ENCODE measurements at regions not wholly inside any gene's neighbourhood (a gene's known extent, or its start where the extent isn't known, plus 50 kb on each side); places are given as distances from the start of the nearest gene placed in this dataset.
"Not testable (repeated sequence)": the region's sequence is repeated elsewhere in the genome, so short reads cannot be mapped to it uniquely, and the experiment has no call there.

- no peak for DNase-seq
- POLR2A ChIA-PET = no interaction called here
- no peaks in the 10 kb centered on the region for H3K36me3 Mint-ChIP-seq (ENCODE audit: low read depth)
- H3K4me3 Mint-ChIP-seq = no peak overlapping the region
- H3K4me1 Mint-ChIP-seq = no peaks in the 10 kb centered on the region
- H3K27me3 Mint-ChIP-seq = peaks cover 6% of the 10 kb centered on the region
- CTCF ChIA-PET = no interaction called here
- peaks cover 2% of the 10 kb centered on the region for H3K9me3 Mint-ChIP-seq
- H3K27ac Mint-ChIP-seq = no peak overlapping the region
Measured at GRCh38 chrX:40406330-40406859, 174.4 kb upstream of the ATP6AP2 start.

GRCh38 chrX:40405399-40405798 lies 175.4 kb upstream of the ATP6AP2 start:
- H3K36me3 Mint-ChIP-seq (ENCODE audit: low read depth) = no peaks in the 10 kb centered on the region
- no peaks in the 10 kb centered on the region for H3K4me1 Mint-ChIP-seq
- CTCF ChIA-PET = no interaction called here

GRCh38 chrX:40403757-40404156 lies 177.0 kb upstream of the ATP6AP2 start:
- DNase-seq = no peak
- CTCF ChIA-PET = no interaction called here
- Mint-ChIP-seq H3K9me3 (no peaks in the 10 kb centered on the region), H3K36me3 (ENCODE audit: low read depth) (no peaks in the 10 kb centered on the region), H3K27ac (no peak overlapping the region), H3K27me3 (peaks cover 6% of the 10 kb centered on the region), H3K4me1 (no peaks in the 10 kb centered on the region), H3K4me3 (no peak overlapping the region)
- POLR2A ChIA-PET = no interaction called here

More at GRCh38 chrX:40405399-40405798, 175.4 kb upstream of the ATP6AP2 start:
- Mint-ChIP-seq H3K27me3 (peaks cover 9% of the 10 kb centered on the region), H3K4me3 (no peak overlapping the region), H3K9me3 (peaks cover 2% of the 10 kb centered on the region), H3K27ac (no peak overlapping the region)
- DNase-seq = no peak
- POLR2A ChIA-PET = no interaction called here

- ChIA-PET CTCF (no interaction called here), POLR2A (no interaction called here)
- Mint-ChIP-seq H3K36me3 (ENCODE audit: low read depth) (no peaks in the 10 kb centered on the region), H3K27ac (no peak overlapping the region), H3K27me3 (peaks cover 3% of the 10 kb centered on the region), H3K4me1 (no peaks in the 10 kb centered on the region), H3K4me3 (no peak overlapping the region), H3K9me3 (no peaks in the 10 kb centered on the region)
- DNase-seq = no peak
Measured at GRCh38 chrX:40402831-40403533, 177.8 kb upstream of the ATP6AP2 start.

GRCh38 chrX:40395102-40395501 lies 185.7 kb upstream of the ATP6AP2 start:
- ChIA-PET POLR2A (no interaction called here), CTCF (interaction anchor here (0.7 kb wide), 1 partner anchor 9 kb away, joined by 5 read pairs; no protein-coding TSS in a partner anchor)
- H3K27ac Mint-ChIP-seq = no peak overlapping the region
- no peaks in the 10 kb centered on the region for H3K9me3 Mint-ChIP-seq
- H3K4me1 Mint-ChIP-seq = no peaks in the 10 kb centered on the region
- H3K27me3 Mint-ChIP-seq = no peaks in the 10 kb centered on the region
- no peak overlapping the region for H3K4me3 Mint-ChIP-seq
- no peaks in the 10 kb centered on the region for H3K36me3 Mint-ChIP-seq (ENCODE audit: low read depth)
- no peak for DNase-seq

GRCh38 chrX:40394302-40394701 lies 186.5 kb upstream of the ATP6AP2 start:
- Mint-ChIP-seq H3K9me3 (no peaks in the 10 kb centered on the region), H3K27me3 (no peaks in the 10 kb centered on the region), H3K27ac (no peak overlapping the region), H3K4me1 (no peaks in the 10 kb centered on the region), H3K36me3 (ENCODE audit: low read depth) (no peaks in the 10 kb centered on the region), H3K4me3 (no peak overlapping the region)
- CTCF ChIA-PET = no interaction called here
- no peak for DNase-seq
- POLR2A ChIA-PET = no interaction called here

- no peaks in the 10 kb centered on the region for H3K4me1 Mint-ChIP-seq
- no peak overlapping the region for H3K4me3 Mint-ChIP-seq
- no peak for DNase-seq
- H3K9me3 Mint-ChIP-seq = no peaks in the 10 kb centered on the region
- POLR2A ChIA-PET = no interaction called here
- CTCF ChIA-PET = no interaction called here
- H3K27me3 Mint-ChIP-seq = no peaks in the 10 kb centered on the region
- no peaks in the 10 kb centered on the region for H3K36me3 Mint-ChIP-seq (ENCODE audit: low read depth)
- no peak overlapping the region for H3K27ac Mint-ChIP-seq
Measured at GRCh38 chrX:40392599-40392998, 188.2 kb upstream of the ATP6AP2 start.

GRCh38 chrX:40391662-40392061 lies 189.1 kb upstream of the ATP6AP2 start:
- Mint-ChIP-seq H3K27ac (no peak overlapping the region), H3K36me3 (ENCODE audit: low read depth) (no peaks in the 10 kb centered on the region), H3K9me3 (no peaks in the 10 kb centered on the region), H3K4me3 (no peak overlapping the region), H3K27me3 (no peaks in the 10 kb centered on the region), H3K4me1 (peaks cover 3% of the 10 kb centered on the region)
- CTCF ChIA-PET = no interaction called here
- no peak for DNase-seq
- POLR2A ChIA-PET = no interaction called here

GRCh38 chrX:40389555-40389954 lies 191.2 kb upstream of the ATP6AP2 start:
- no peaks in the 10 kb centered on the region for H3K9me3 Mint-ChIP-seq
- ChIA-PET POLR2A (no interaction called here), CTCF (no interaction called here)
- no peak for DNase-seq
- no peak overlapping the region for H3K27ac Mint-ChIP-seq
- H3K4me1 Mint-ChIP-seq = peaks cover 3% of the 10 kb centered on the region
- no peaks in the 10 kb centered on the region for H3K36me3 Mint-ChIP-seq (ENCODE audit: low read depth)
- H3K27me3 Mint-ChIP-seq = no peaks in the 10 kb centered on the region
- H3K4me3 Mint-ChIP-seq = no peak overlapping the region

GRCh38 chrX:40388441-40388840 lies 192.3 kb upstream of the ATP6AP2 start:
- POLR2A ChIA-PET = no interaction called here
- Mint-ChIP-seq H3K27me3 (no peaks in the 10 kb centered on the region), H3K36me3 (ENCODE audit: low read depth) (no peaks in the 10 kb centered on the region), H3K4me1 (peaks cover 3% of the 10 kb centered on the region), H3K9me3 (no peaks in the 10 kb centered on the region), H3K4me3 (no peak overlapping the region), H3K27ac (no peak overlapping the region)
- no peak for DNase-seq
- CTCF ChIA-PET = no interaction called here

GRCh38 chrX:40387869-40388268 lies 192.9 kb upstream of the ATP6AP2 start:
- H3K4me1 Mint-ChIP-seq; H3K9me3 Mint-ChIP-seq; CTCF ChIA-PET; DNase-seq; H3K36me3 Mint-ChIP-seq (ENCODE audit: low read depth); H3K27me3 Mint-ChIP-seq; H3K27ac Mint-ChIP-seq; H3K4me3 Mint-ChIP-seq; POLR2A ChIA-PET: not testable (repeated sequence)

- H3K4me3 Mint-ChIP-seq; POLR2A ChIA-PET; DNase-seq; H3K9me3 Mint-ChIP-seq; H3K27ac Mint-ChIP-seq; H3K36me3 Mint-ChIP-seq (ENCODE audit: low read depth); CTCF ChIA-PET; H3K4me1 Mint-ChIP-seq; H3K27me3 Mint-ChIP-seq: not testable (repeated sequence)
Measured at GRCh38 chrX:40387311-40387710, 193.5 kb upstream of the ATP6AP2 start.

GRCh38 chrX:40385682-40386081 lies 195.1 kb upstream of the ATP6AP2 start:
- H3K4me1 Mint-ChIP-seq = peaks cover 3% of the 10 kb centered on the region
- H3K27me3 Mint-ChIP-seq = no peaks in the 10 kb centered on the region
- CTCF ChIA-PET = interaction anchor here (0.7 to 0.8 kb wide), 2 partner anchors 10 to 1138 kb away, joined by 3 to 5 read pairs; no protein-coding TSS in a partner anchor
- no peak overlapping the region for H3K27ac Mint-ChIP-seq
- H3K36me3 Mint-ChIP-seq (ENCODE audit: low read depth) = no peaks in the 10 kb centered on the region
- H3K4me3 Mint-ChIP-seq = no peak overlapping the region
- no peak for DNase-seq
- POLR2A ChIA-PET = no interaction called here
- no peaks in the 10 kb centered on the region for H3K9me3 Mint-ChIP-seq

GRCh38 chrX:40385256-40385655 lies 195.5 kb upstream of the ATP6AP2 start:
- Mint-ChIP-seq H3K9me3 (no peaks in the 10 kb centered on the region), H3K4me1 (peaks cover 3% of the 10 kb centered on the region), H3K36me3 (ENCODE audit: low read depth) (no peaks in the 10 kb centered on the region), H3K4me3 (no peak overlapping the region), H3K27ac (no peak overlapping the region), H3K27me3 (no peaks in the 10 kb centered on the region)
- ChIA-PET CTCF (interaction anchor here (0.8 kb wide), 1 partner anchor 10 kb away, joined by 5 read pairs; no protein-coding TSS in a partner anchor), POLR2A (no interaction called here)
- no peak for DNase-seq
